ENCODE measurements at regions not wholly inside any gene's neighbourhood (a gene's known extent, or its start where the extent isn't known, plus 50 kb on each side); places are given as distances from the start of the nearest gene placed in this dataset.

DNA sequence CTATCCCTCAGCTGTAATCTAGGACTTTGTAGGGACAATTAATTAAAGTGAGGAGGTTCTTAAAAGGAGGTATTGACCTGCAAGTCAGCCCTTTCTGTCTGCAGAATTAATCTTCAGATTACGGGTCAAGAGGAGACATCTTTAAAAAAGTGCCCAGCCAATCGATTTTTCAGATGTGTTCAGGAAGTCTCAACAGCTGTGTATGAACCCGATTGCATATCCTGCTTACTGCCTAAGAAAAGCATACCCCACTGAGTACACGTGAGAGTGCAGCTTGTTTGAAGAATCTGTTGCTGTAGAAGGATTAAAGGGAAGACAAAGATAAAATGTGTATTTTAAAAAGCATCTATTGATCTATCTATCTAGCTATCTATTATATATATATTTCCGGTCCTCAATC lies 1194.5 kb downstream of the UQCRFS1 start:
- no peaks in the 10 kb centered on the region for H3K9me3 ChIP-seq (ENCODE audit: control insufficient read depth, low read length)
- H3K4me1 ChIP-seq (ENCODE audit: control insufficient read depth, insufficient read depth, low read length, poor library complexity, severe bottlenecking): no peaks in the 10 kb centered on the region
- no peak overlapping the region for H3K4me3 ChIP-seq (ENCODE audit: extremely low read depth, insufficient read depth, low read length, poor library complexity, severe bottlenecking)
- no peaks in the 10 kb centered on the region for H3K36me3 ChIP-seq (ENCODE audit: control insufficient read depth, insufficient read depth, low read length)
- 81 to 85% methylated on average over 2 of the region's 5 CpGs for WGBS, 2 experiments (ENCODE audit: insufficient coverage in 2 of 2)
- no peak overlapping the region for H3K27ac ChIP-seq (ENCODE audit: low read depth, low read length, severe bottlenecking)

DNA sequence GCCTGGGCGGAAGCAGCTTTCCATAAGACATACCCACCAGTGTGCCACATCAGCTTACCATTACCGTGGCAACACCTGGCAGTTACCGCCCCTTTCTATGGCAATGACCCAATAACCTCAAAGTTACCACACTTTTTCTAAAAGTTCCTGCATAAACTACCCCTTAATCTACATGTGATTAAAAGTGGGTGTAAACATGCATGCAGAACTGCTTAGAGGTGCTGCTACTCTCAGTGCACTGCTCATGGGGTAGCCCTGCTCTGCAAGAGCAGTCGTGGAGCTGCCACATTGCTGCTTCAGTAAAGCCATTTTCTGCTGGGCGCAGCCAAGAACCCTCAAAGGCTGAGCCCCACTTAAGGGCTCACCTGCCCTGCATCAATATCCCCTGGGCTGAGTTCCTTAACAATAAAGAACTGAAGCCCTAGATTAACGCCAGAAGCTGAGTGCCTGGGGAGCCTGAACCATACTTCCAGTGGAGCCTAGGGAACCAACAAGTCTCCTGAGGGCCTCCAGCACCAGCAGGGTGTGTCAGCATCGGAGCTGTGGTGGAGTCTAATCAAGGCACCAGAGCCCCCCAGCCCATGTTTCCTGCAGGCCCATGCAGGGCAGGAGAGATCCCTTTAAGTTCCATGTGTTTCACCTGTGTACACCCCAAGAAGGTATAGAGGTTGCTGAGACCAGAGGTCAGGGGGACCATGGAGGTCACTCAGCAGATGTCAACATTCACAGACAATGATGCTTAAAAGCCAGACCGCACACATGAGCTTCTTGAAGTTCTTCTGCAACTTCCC lies 1198.1 kb downstream of the UQCRFS1 start:
- no peaks in the 10 kb centered on the region for H3K9me3 ChIP-seq (ENCODE audit: control insufficient read depth, low read length)
- 81 to 84% methylated on average over 6 to 7 of the region's 8 CpGs for WGBS, 2 experiments (ENCODE audit: insufficient coverage in 2 of 2)
- H3K4me3 ChIP-seq (ENCODE audit: extremely low read depth, insufficient read depth, low read length, poor library complexity, severe bottlenecking): no peak overlapping the region
- H3K4me1 ChIP-seq (ENCODE audit: control insufficient read depth, insufficient read depth, low read length, poor library complexity, severe bottlenecking): no peaks in the 10 kb centered on the region
- H3K36me3 ChIP-seq (ENCODE audit: control insufficient read depth, insufficient read depth, low read length): no peaks in the 10 kb centered on the region
- H3K27ac ChIP-seq (ENCODE audit: low read depth, low read length, severe bottlenecking): no peak overlapping the region

DNA sequence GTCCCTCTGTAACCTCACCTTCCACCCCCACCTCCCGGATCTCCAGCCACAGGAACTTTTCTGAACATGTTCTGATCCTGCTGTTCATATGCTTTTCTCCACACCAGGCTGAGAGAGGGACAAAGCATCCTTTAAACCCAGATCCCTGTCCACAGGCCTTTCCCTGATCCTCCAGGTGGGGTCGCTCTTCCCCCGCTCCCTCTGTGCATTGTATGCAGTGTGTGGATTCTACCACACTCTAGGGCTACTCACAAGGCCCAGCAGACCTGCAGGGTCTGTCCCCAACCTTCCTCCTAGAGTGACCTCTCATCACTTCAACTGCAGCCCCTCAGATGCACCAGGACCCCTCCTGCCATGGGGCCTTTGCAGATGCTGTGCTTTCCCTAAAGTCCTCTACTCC lies 1200.6 kb downstream of the UQCRFS1 start:
- Histone ChIP-seq H3K9me3 (ENCODE audit: control insufficient read depth, low read length) (no peaks in the 10 kb centered on the region), H3K27ac (ENCODE audit: low read depth, low read length, severe bottlenecking) (no peak overlapping the region), H3K36me3 (ENCODE audit: control insufficient read depth, insufficient read depth, low read length) (no peaks in the 10 kb centered on the region), H3K4me1 (ENCODE audit: control insufficient read depth, insufficient read depth, low read length, poor library complexity, severe bottlenecking) (peaks cover 6% of the 10 kb centered on the region), H3K4me3 (ENCODE audit: extremely low read depth, insufficient read depth, low read length, poor library complexity, severe bottlenecking) (no peak overlapping the region)
- 89 to 100% methylated on average over 1 of the region's 3 CpGs for WGBS, 2 experiments (ENCODE audit: insufficient coverage in 2 of 2)

- no peak overlapping the region for H3K27ac ChIP-seq (ENCODE audit: low read depth, low read length, severe bottlenecking)
- no peaks in the 10 kb centered on the region for H3K36me3 ChIP-seq (ENCODE audit: control insufficient read depth, insufficient read depth, low read length)
- no peaks in the 10 kb centered on the region for H3K9me3 ChIP-seq (ENCODE audit: control insufficient read depth, low read length)
- H3K4me3 ChIP-seq (ENCODE audit: extremely low read depth, insufficient read depth, low read length, poor library complexity, severe bottlenecking): no peak overlapping the region
- H3K4me1 ChIP-seq (ENCODE audit: control insufficient read depth, insufficient read depth, low read length, poor library complexity, severe bottlenecking): peaks cover 6% of the 10 kb centered on the region
- 80% methylated on average over 1 of the region's 6 CpGs; no CpG with 5 or more reads in 1 of the 2 experiments for WGBS, 2 experiments (ENCODE audit: insufficient coverage in 2 of 2)
These were observed 1202.3 kb downstream of the UQCRFS1 start for GRCh38 chr19:28010656-28011055.

DNA sequence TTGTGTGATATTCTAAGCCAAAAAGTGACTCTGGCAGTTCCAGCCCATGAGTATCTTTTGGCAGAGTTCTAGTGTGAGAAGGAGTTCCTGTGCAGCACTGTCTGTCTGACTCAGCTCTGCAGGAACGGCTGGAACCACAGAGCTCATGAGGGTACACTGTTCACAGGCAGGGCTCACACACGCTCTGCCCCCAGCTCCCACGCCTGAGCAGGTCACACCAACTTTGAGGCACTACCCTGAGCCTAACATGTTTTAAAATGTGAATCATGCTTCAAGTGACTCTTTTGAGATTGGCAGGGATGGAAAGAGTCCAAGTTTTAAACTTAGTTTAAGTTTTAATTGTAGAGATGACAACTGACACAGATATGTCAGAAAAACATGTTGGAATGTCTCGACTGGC lies 1203.3 kb downstream of the UQCRFS1 start:
- 79 to 81% methylated on average over 4 of the region's 4 CpGs for WGBS, 2 experiments (ENCODE audit: insufficient coverage in 2 of 2)
- Histone ChIP-seq H3K9me3 (ENCODE audit: control insufficient read depth, low read length) (no peaks in the 10 kb centered on the region), H3K27ac (ENCODE audit: low read depth, low read length, severe bottlenecking) (no peak overlapping the region), H3K4me1 (ENCODE audit: control insufficient read depth, insufficient read depth, low read length, poor library complexity, severe bottlenecking) (peaks cover 6% of the 10 kb centered on the region), H3K36me3 (ENCODE audit: control insufficient read depth, insufficient read depth, low read length) (no peaks in the 10 kb centered on the region), H3K4me3 (ENCODE audit: extremely low read depth, insufficient read depth, low read length, poor library complexity, severe bottlenecking) (no peak overlapping the region)

- no peak overlapping the region for H3K27ac ChIP-seq (ENCODE audit: low read depth, low read length, severe bottlenecking)
These were observed 1204.3 kb downstream of the UQCRFS1 start for GRCh38 chr19:28008695-28009094.

DNA sequence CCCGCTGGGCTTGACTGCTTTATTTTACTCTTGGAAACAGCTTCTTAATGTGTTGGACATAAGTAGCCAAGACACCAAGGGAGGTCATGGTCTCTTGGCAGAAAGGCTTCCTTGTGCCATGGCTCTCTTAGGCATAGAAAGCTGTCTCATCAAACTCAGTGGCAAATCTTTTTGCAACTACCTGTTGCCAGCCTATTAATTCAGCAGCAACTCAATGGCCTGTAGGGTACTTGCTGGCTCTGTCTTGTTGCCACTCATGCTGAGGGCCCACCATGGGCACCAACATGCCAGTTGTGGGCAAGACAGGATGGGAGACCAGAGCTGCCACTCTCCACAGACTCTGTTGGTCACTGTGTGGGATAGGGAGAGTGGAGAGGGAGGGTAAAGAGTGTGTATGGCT lies 1209.4 kb downstream of the UQCRFS1 start:
- no peaks in the 10 kb centered on the region for H3K9me3 ChIP-seq (ENCODE audit: control insufficient read depth, low read length)
- no peak overlapping the region for H3K4me3 ChIP-seq (ENCODE audit: extremely low read depth, insufficient read depth, low read length, poor library complexity, severe bottlenecking)
- H3K36me3 ChIP-seq (ENCODE audit: control insufficient read depth, insufficient read depth, low read length): no peaks in the 10 kb centered on the region
- no peaks in the 10 kb centered on the region for H3K4me1 ChIP-seq (ENCODE audit: control insufficient read depth, insufficient read depth, low read length, poor library complexity, severe bottlenecking)
- H3K27ac ChIP-seq (ENCODE audit: low read depth, low read length, severe bottlenecking): no peak overlapping the region
- WGBS, 2 experiments (ENCODE audit: insufficient coverage in 2 of 2): 80 to 100% methylated on average over 1 of the region's 1 CpG

More at GRCh38 chr19:28008695-28009094, 1204.3 kb downstream of the UQCRFS1 start:
- Histone ChIP-seq H3K9me3 (ENCODE audit: control insufficient read depth, low read length) (no peaks in the 10 kb centered on the region), H3K4me3 (ENCODE audit: extremely low read depth, insufficient read depth, low read length, poor library complexity, severe bottlenecking) (no peak overlapping the region), H3K4me1 (ENCODE audit: control insufficient read depth, insufficient read depth, low read length, poor library complexity, severe bottlenecking) (peaks cover 6% of the 10 kb centered on the region), H3K36me3 (ENCODE audit: control insufficient read depth, insufficient read depth, low read length) (no peaks in the 10 kb centered on the region)
- WGBS, 2 experiments (ENCODE audit: insufficient coverage in 2 of 2): 67 to 71% methylated on average over 1 to 2 of the region's 2 CpGs

DNA sequence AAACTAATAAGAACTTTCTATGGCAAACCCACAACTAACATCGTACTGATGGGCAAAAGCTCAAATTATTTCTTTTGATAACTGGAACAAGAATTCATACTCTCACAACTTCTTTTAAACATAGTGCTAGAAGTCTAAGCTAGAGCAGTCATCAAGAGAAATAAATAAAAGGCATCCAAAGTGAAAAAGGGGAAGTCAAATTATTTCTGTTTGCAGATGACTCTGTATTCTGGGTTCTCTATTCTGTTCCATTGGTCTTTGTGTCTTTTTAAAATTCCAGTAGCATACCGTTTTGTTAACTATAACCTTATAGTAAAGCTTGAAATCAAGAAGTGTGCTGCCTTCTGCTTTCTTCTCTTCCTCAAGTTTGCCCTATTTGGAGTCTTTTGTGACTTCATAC lies 1215.9 kb downstream of the UQCRFS1 start:
- H3K27ac ChIP-seq (ENCODE audit: low read depth, low read length, severe bottlenecking): no peak overlapping the region
- H3K4me3 ChIP-seq (ENCODE audit: extremely low read depth, insufficient read depth, low read length, poor library complexity, severe bottlenecking): no peak overlapping the region
- H3K36me3 ChIP-seq (ENCODE audit: control insufficient read depth, insufficient read depth, low read length): no peaks in the 10 kb centered on the region
- no peaks in the 10 kb centered on the region for H3K4me1 ChIP-seq (ENCODE audit: control insufficient read depth, insufficient read depth, low read length, poor library complexity, severe bottlenecking)
- WGBS, 2 experiments (ENCODE audit: insufficient coverage in 2 of 2): 80 to 100% methylated on average over 1 of the region's 2 CpGs
- H3K9me3 ChIP-seq (ENCODE audit: control insufficient read depth, low read length): no peaks in the 10 kb centered on the region

DNA sequence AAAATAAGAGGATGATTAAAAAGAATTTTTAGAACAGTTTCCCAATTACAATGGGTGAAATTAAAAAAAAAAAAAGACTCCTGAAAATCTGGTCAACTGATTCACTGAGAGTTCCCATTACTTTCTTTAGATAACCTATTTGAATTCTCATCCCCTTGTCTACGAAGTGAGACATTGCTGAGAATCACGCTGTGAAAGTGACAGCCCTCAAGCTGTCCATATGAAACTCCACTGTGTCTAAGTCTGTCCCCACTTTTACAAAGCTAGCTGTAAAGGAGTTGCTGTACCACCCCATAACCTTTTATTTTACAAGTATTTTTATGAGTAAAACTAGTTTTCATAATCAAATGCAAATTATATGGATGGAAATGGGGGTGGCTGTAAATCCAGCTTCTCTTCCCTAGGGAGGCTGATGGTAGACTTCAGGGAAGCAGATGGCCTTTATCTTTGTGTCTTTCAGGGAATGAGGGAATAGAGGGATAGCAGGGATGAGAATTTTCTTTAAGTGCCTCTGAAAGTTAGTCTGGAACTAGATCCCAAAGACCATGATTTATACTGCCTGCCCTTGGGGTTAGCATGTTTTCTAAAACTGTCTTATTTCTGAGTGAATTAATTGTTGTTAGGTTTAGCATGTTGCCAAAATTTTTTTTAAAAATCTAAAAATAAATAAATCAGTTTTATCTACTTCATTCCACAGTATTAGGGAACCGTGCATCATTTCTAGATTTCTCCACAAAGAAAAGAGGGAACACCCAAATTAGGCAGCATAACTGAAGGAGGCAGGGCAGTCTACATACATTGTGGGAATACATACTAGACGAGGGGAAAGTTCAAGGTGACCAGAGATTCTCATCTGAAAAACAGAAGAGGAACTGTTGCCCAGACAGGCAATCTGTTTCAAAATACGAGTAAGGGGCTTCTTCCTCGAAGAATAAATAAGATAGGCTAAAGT lies 1219.1 kb downstream of the UQCRFS1 start:
- no peak overlapping the region for H3K27ac ChIP-seq (ENCODE audit: low read depth, low read length, severe bottlenecking)
- no peak overlapping the region for H3K4me3 ChIP-seq (ENCODE audit: extremely low read depth, insufficient read depth, low read length, poor library complexity, severe bottlenecking)
- H3K4me1 ChIP-seq (ENCODE audit: control insufficient read depth, insufficient read depth, low read length, poor library complexity, severe bottlenecking): no peaks in the 10 kb centered on the region
- 77 to 78% methylated on average over 4 of the region's 6 CpGs for WGBS, 2 experiments (ENCODE audit: insufficient coverage in 2 of 2)
- no peaks in the 10 kb centered on the region for H3K36me3 ChIP-seq (ENCODE audit: control insufficient read depth, insufficient read depth, low read length)
- no peaks in the 10 kb centered on the region for H3K9me3 ChIP-seq (ENCODE audit: control insufficient read depth, low read length)

DNA sequence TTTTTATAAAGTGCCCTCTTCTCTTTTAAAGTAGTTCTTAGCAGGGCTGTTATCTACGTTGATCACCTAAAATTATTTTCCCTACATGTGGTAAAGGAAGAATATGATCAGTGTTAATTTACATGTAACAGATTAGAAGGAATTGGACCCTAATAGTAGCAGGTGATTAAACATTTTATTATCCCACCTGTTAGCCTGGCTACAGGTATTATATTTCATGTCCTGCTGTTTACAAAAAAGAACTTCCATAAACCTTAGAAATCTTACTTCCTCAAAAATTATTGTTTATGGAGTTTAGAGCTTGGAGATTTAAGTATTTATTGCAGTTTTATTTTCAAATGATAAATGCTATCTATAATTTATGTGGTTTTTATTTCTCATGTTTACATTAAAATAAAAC lies 1226.7 kb downstream of the UQCRFS1 start:
- no peak overlapping the region for H3K27ac ChIP-seq (ENCODE audit: low read depth, low read length, severe bottlenecking)

More for the DNA sequence above, 1226.7 kb downstream of the UQCRFS1 start:
- Histone ChIP-seq H3K4me3 (ENCODE audit: extremely low read depth, insufficient read depth, low read length, poor library complexity, severe bottlenecking) (no peak overlapping the region), H3K4me1 (ENCODE audit: control insufficient read depth, insufficient read depth, low read length, poor library complexity, severe bottlenecking) (no peaks in the 10 kb centered on the region), H3K36me3 (ENCODE audit: control insufficient read depth, insufficient read depth, low read length) (no peaks in the 10 kb centered on the region), H3K9me3 (ENCODE audit: control insufficient read depth, low read length) (no peaks in the 10 kb centered on the region)
- WGBS, 2 experiments (ENCODE audit: insufficient coverage in 2 of 2): no CpG with 5 or more reads among the region's 1 CpG

Measured in mesodermal cell (in vitro differentiated cells).